CD4-positive, alpha-beta T cell treated with Interferon alpha-2 for 1 hour (primary cell): ENCODE measurements at regions not wholly inside any gene's neighbourhood (a gene's known extent, or its start where the extent isn't known, plus 50 kb on each side); places are given as distances from the start of the nearest gene placed in this dataset.
"Not testable (repeated sequence)": the region's sequence is repeated elsewhere in the genome, so short reads cannot be mapped to it uniquely, and the experiment has no call there.

ENCODE experiments used
- DNase-seq, 2 donors: peaks; one replicate each; pipeline ENCODE4 v3.0.0-alpha.2; 2020 to 2022

GRCh38 chr6:112665114-112665513 lies 318.0 kb downstream of the RFPL4B start:
- no peak for DNase-seq

- DNase-seq = no peak
Observed at GRCh38 chr6:112665815-112666214, 318.7 kb downstream of the RFPL4B start.

GRCh38 chr6:112667427-112667826 lies 320.3 kb downstream of the RFPL4B start:
- no peak for DNase-seq

DNA sequence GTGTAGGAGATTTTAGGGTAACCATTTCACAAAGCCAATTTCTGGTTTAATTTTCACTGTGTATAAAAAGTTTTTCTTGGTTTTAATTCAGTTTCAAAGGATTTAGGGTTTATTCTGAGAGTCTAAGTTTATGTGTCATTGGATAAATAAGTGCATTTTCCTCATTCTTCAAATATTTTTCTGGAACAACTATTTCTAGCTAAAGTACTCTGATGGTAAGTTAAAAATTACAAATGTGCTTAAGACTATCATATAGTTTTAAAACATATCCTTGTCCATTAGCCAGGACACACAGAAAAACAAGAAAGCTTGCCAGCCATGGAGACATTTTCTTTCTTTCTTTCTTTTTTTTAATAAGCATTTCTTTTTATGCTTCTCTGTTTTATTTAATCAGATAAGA lies 333.0 kb downstream of the RFPL4B start:
- no peak for DNase-seq

DNA sequence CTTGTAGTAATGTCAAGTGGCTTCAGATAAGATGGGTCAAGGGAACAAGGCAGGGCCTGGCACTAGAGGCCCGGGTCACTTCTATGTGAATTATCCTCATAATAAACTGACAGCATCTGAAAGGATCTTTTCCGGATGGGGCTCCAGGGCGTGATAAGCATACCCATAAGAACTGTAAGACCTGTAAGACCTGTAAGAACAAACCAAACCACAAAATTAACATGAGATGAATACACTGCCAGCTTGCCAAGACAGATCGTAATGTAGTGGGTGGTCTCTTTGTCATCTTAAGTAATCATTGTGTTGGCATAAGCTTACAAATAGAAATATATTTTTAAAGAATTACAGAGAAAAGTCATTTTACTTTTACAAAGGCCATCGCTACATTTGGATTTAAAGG lies 334.9 kb downstream of the RFPL4B start:
- DNase-seq = no peak

GRCh38 chr6:112683106-112683505 lies 336.0 kb downstream of the RFPL4B start:
- DNase-seq = no peak

GRCh38 chr6:112683926-112684325 lies 336.8 kb downstream of the RFPL4B start:
- no peak for DNase-seq

- not testable (repeated sequence) for DNase-seq
Observed at GRCh38 chr6:112685521-112686220, 338.5 kb downstream of the RFPL4B start.

- DNase-seq = not testable (repeated sequence)
Observed at GRCh38 chr6:112688487-112689165, 341.5 kb downstream of the RFPL4B start.

DNA sequence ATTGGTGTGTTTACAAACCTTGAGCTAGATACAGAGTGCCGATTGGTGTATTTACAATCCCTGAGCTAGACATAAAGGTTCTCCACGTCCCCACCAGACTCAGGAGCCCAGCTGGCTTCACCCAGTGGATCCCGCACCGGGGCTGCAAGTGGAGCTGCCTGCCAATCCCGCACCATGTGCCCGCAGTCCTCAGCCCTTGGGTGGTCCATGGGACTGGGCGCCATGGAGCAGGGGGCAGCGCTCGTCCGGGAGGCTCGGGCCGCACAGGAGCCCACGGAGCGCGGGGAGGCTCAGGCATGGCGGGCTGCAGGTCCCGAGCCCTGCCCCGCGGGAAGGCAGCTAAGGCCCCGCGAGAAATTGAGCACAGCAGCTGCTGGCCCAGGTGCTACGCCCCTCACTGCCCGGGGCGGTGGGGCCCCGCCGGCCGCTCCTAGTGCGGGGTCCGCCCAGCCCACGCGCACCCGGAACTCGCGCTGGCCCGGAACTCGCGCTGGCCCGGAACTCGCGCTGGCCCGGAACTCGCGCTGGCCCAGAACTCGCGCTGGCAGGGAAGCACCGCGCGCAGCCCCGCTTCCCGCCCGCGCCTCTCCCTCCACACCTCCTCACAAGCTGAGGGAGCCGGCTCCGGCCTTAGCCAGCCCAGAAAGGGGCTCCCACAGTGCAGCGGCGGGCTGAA lies 342.2 kb downstream of the RFPL4B start:
- DNase-seq = not testable (repeated sequence)

- DNase-seq = no peak
Observed at GRCh38 chr6:112690497-112691202, 343.5 kb downstream of the RFPL4B start.

- DNase-seq = no peak
Observed at GRCh38 chr6:112691289-112691688, 344.2 kb downstream of the RFPL4B start.

GRCh38 chr6:112695001-112695400 lies 347.9 kb downstream of the RFPL4B start:
- no peak for DNase-seq

DNA sequence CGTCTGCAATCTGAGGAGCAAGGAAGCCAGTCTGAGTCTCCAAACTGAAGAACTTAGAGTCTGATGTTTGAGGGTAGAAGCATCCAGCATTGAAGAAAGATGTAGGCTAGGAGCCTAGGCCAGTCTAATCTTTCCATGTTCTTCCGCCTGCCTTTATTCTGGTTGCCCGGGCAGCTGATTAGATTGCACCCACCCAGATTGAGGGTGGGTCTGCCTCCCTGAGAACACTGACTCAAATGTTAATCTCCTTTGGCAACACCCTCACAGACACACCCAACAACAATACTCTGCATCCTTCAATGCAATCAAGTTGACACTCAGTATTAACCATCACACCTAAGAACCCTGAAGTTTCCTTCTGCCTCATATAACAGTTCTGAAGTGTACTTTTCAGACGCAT lies 350.1 kb downstream of the RFPL4B start:
- no peak for DNase-seq

DNA sequence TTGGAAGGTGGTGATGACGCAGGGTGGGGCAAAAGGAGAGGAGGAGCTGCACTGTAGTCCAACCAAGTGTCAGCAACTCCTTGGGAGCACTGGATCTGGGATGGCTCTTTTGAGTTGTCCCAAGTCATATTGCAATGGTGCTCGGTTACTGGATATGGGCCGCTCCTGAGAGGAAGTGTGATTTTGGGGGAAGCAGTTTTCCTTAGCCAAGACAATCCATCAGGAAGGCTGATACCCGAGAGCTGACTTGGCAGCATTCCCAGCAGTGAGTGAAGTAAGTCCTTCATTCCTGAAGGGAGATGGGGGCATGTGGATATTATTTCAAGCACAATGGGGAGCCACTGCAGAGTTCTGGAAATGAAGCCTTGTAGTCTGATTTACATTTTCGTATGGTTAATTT lies 354.1 kb downstream of the RFPL4B start:
- no peak for DNase-seq

DNA sequence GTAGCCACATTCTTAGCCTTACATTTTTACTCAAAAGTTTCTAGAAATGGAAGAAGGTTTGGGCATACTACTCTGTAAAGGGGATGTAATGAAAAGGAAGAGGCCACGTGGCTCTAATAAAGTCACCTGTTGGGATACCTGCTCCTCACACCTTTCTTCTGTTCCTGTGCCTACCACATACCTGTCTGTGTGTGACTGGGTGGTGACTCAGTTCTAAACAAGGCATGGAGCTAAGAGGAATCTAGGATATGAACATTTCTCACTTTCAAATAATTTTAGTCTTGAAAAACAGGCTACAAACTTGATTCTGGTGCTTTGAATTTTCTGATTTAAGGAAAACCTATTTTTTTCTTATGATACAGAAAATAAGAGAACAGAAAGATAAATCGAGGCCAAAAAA lies 363.6 kb downstream of the RFPL4B start:
- no peak for DNase-seq

DNA sequence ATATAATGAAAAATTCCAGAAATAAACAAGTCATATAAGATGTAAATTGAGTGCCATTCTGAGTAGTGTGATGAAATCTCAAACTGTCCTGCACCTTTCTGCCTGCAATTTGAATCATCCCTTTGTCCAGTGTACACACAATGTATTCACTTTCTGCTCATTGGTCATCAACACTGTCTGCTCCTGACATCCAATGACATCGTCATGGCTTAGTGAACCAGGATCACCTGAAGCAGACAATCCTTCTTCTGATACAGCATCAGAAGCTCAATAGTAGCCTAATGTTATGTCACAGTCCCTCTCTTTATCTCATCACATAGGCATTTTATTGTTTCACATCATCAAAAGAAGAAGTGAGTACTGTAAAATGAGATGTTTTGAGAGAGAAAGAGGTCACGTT lies 366.3 kb downstream of the RFPL4B start:
- no peak for DNase-seq

DNA sequence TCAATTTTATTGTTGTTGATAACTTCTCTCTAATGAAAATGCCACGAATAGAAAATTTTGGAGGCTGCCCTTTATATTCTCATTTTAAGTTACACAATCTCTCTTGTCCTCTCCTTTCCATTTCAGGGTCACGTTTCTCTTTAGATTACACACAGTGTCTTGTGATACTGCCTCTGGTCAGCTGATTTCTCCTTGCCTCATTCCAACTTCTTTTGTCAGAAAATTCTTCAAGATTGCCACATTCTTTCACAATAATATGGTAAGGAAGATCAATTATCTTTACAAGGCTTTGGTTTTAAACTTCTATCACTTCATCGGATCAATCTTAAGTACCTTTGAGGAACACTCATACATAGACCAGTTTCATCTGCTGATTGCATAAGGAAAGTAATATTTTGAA lies 370.3 kb downstream of the RFPL4B start:
- no peak for DNase-seq

- DNase-seq = no peak
Observed at GRCh38 chr6:112717856-112718255, 370.7 kb downstream of the RFPL4B start.

- no peak for DNase-seq
Observed at GRCh38 chr6:112725541-112726085, 378.5 kb downstream of the RFPL4B start.

DNA sequence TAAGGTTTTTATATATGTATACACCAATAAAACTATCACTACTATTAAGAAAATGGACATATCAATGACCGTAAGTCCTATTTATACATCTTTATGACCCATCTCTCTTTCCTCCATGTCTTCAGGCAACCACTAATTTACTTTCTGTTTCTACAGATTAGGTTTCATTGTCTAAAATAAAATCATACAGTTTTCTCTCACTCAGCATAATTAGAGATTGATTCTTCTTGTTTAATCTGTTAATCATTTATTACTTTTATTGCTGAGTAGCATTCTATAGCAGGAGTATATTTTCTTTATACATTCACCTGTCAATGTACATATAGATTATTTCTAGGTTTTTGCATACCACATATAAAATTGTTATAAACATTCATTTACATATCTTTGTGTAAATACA lies 388.0 kb downstream of the RFPL4B start:
- DNase-seq = no peak

DNA sequence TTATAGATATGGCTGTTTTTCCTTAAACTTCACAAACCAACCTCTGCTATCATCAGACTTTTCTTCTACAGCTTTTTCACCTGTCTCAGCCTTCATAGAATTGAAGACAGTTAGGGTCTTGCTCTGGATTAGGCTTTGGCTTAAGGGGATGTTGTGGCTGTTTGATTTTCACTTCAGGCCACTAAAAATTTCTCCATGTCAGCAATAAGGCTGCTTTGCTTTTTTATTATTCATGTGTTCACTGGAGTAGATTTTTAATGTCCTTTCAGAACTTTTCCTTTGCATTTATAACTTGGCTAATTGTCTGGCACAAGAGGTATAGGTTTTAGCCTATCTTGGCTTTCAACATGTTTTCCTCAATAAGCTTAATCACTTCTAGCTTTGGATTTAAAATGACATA lies 392.6 kb downstream of the RFPL4B start:
- DNase-seq = no peak

DNA sequence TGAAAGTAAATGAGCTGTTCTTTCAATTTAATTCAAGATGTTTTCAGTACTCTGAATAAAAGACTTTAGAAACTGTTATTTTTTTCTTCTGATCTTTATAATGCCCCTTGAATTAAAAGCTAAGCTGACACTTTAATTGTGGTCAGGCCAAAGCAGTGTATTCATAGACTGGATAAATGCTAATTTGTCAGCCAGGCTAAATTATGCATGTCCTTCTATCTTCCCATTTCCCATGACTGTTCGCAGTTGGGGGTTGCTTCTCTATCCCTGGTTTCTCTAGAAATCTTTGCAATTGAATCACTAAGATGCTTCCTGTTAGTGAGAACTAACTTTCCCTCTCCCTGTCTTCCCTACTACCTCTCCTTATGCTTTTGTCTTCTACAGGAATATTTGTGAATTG lies 396.2 kb downstream of the RFPL4B start:
- DNase-seq = no peak
